CD4-positive, alpha-beta T cell (primary cell): ENCODE measurements at regions not wholly inside any gene's neighbourhood (a gene's known extent, or its start where the extent isn't known, plus 50 kb on each side); places are given as distances from the start of the nearest gene placed in this dataset.
"Not testable (repeated sequence)": the region's sequence is repeated elsewhere in the genome, so short reads cannot be mapped to it uniquely, and the experiment has no call there.

Source experiments
- ATAC-seq: fragments of 200-7000 bp; cut with Tn5 transposase; one replicate; pipeline ENCODE4 v1.10.0; 2022; ENCODE audit warnings: mild to moderate bottlenecking; ENCODE audit not compliant: poor library complexity
- CTCF ChIA-PET: fragments of 350-600 bp; sonication (Branson Sonifier 250); formaldehyde crosslinking; loops from one replicate; lab custom pipeline; 2021; ENCODE audit warnings: antibody characterized with exemption, inconsistent platforms; lab: Charles Lee
- POLR2A ChIA-PET: fragments of 350-600 bp; sonication (Branson Sonifier 250); formaldehyde crosslinking; loops from one replicate; lab custom pipeline; 2021; ENCODE audit warnings: antibody characterized with exemption, inconsistent platforms; lab: Charles Lee
- DNase-seq, 14 experiments: peaks; one replicate each; pipeline ENCODE4 v3.0.0-alpha.2; 2013 to 2020; ENCODE audit warnings: mixed read lengths in 2 of 14
- H3K27ac ChIP-seq, 2 donors: one replicate each; pipeline versions ENCODE4 v1.5.1 to v1.7.0; 2013; ENCODE audit warnings: low read length in 2 of 2, low read depth in 1 of 2, mild to moderate bottlenecking in 1 of 2
- H3K27me3 ChIP-seq, 2 experiments: 1 replicate in 1 of 2; 2 replicates in 1 of 2; pipeline versions ENCODE4 v1.6.1 to v1.7.0; 2013; ENCODE audit warnings: low read length in 2 of 2, control low read depth in 1 of 2, mild to moderate bottlenecking in 1 of 2, moderate library complexity in 1 of 2; ENCODE audit not compliant: insufficient read depth in 2 of 2, control insufficient read depth in 1 of 2
- H3K36me3 ChIP-seq: one replicate; pipeline ENCODE4 v1.6.1; 2013; ENCODE audit warnings: low read length, control low read depth; ENCODE audit not compliant: insufficient read depth
- H3K4me1 ChIP-seq: one replicate; pipeline ENCODE4 v1.6.1; 2013; ENCODE audit warnings: low read length, control low read depth; ENCODE audit not compliant: insufficient read depth
- H3K4me3 ChIP-seq: one replicate; pipeline ENCODE4 v1.5.1; 2013; ENCODE audit warnings: mild to moderate bottlenecking, low read length, moderate library complexity
- H3K9me3 ChIP-seq, 2 experiments: 1 replicate in 1 of 2; 2 replicates in 1 of 2; pipeline versions ENCODE4 v1.6.1 to v1.7.0; 2013; ENCODE audit warnings: low read length in 2 of 2, mild to moderate bottlenecking in 2 of 2, control low read depth in 1 of 2, moderate library complexity in 1 of 2; ENCODE audit not compliant: control insufficient read depth in 1 of 2, insufficient read depth in 1 of 2
- H3K27ac Mint-ChIP-seq: one replicate; pipeline ENCODE4 v1.8.0; 2020; ENCODE audit warnings: mixed read lengths
- H3K27me3 Mint-ChIP-seq: one replicate; pipeline ENCODE4 v1.8.0; 2021; ENCODE audit warnings: mixed read lengths
- H3K36me3 Mint-ChIP-seq: one replicate; pipeline ENCODE4 v1.8.0; 2021; ENCODE audit warnings: low read depth, mixed read lengths
- H3K4me1 Mint-ChIP-seq: one replicate; pipeline ENCODE4 v1.8.0; 2021; ENCODE audit warnings: low read depth, mixed read lengths
- H3K4me3 Mint-ChIP-seq: one replicate; pipeline ENCODE4 v1.8.0; 2020; ENCODE audit warnings: mild to moderate bottlenecking, mixed read lengths
- H3K9me3 Mint-ChIP-seq: one replicate; pipeline ENCODE4 v1.8.0; 2020; ENCODE audit warnings: mixed read lengths
- CTCF ChIP-seq: fragments of 200-600 bp; IDR thresholded peaks from one replicate; pipeline ENCODE4 v1.8.0; 2022; ENCODE audit warnings: antibody characterized with exemption, mild to moderate bottlenecking
- intact Hi-C, 2 experiments: fragments of 100-400 bp; cut with DNase I in 1 of 2; cut with micrococcal nuclease in 1 of 2; formaldehyde crosslinking; loops; one replicate each; pipeline versions ENCODE4 v1.15.1 to v1.9.0; 2023 to 2025; cut with DNase I, micrococcal nuclease

DNA sequence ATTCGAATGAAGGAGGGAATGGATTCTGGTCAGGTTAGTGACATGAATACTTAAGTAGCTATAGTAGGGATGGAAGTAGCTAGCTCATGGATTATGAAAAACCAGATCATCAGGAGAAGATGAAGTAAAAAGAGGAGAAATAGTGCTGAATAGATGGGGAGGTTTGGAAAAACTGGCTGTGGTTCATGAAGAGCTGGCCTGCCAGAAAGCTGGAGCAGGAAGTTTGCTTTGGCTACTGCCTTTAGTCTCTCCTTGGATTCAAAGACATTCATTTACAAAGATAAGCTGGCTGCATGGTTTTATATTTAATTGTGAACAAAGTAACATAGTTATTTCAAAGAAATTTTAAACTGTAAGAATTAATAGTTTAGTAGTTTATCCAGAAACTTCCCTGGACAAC lies 567.0 kb downstream of the RIT2 start:
- H3K9me3 ChIP-seq = no peaks in the 10 kb centered on the region
- H3K36me3 ChIP-seq = no peaks in the 10 kb centered on the region
- no peak overlapping the region for H3K27ac ChIP-seq
- no peaks in the 10 kb centered on the region for H3K27me3 ChIP-seq
- no peaks in the 10 kb centered on the region for H3K36me3 Mint-ChIP-seq
- POLR2A ChIA-PET = no interaction called here
- DNase-seq = no peak
- TF ChIP-seq CTCF = no peak
- H3K4me1 Mint-ChIP-seq = no peaks in the 10 kb centered on the region
- H3K4me1 ChIP-seq = no peaks in the 10 kb centered on the region
- CTCF ChIA-PET = no interaction called here
- intact Hi-C loops = no loop called here
- no peak overlapping the region for H3K4me3 ChIP-seq
- H3K27me3 Mint-ChIP-seq = no peaks in the 10 kb centered on the region
- H3K9me3 Mint-ChIP-seq = no peaks in the 10 kb centered on the region
- no peak overlapping the region for H3K27ac Mint-ChIP-seq
- H3K4me3 Mint-ChIP-seq = no peak overlapping the region
- ATAC-seq = no peak

GRCh38 chr18:42549596-42549995 lies 565.9 kb downstream of the RIT2 start:
- H3K9me3 Mint-ChIP-seq = no peaks in the 10 kb centered on the region
- H3K27me3 Mint-ChIP-seq = no peaks in the 10 kb centered on the region
- H3K9me3 ChIP-seq = no peaks in the 10 kb centered on the region
- no peaks in the 10 kb centered on the region for H3K4me1 Mint-ChIP-seq
- CTCF ChIA-PET = interaction anchor here (1.0 kb wide), 1 partner anchor 15 kb away, joined by 3 read pairs; no protein-coding TSS in a partner anchor
- H3K27ac ChIP-seq = no peak overlapping the region
- no peak overlapping the region for H3K27ac Mint-ChIP-seq
- no peaks in the 10 kb centered on the region for H3K27me3 ChIP-seq
- H3K36me3 Mint-ChIP-seq = no peaks in the 10 kb centered on the region
- DNase-seq = no peak
- H3K4me3 Mint-ChIP-seq = no peak overlapping the region
- no peaks in the 10 kb centered on the region for H3K36me3 ChIP-seq
- TF ChIP-seq CTCF = no peak
- intact Hi-C loops = no loop called here
- POLR2A ChIA-PET = no interaction called here
- no peak overlapping the region for H3K4me3 ChIP-seq
- no peaks in the 10 kb centered on the region for H3K4me1 ChIP-seq
- ATAC-seq = no peak

DNA sequence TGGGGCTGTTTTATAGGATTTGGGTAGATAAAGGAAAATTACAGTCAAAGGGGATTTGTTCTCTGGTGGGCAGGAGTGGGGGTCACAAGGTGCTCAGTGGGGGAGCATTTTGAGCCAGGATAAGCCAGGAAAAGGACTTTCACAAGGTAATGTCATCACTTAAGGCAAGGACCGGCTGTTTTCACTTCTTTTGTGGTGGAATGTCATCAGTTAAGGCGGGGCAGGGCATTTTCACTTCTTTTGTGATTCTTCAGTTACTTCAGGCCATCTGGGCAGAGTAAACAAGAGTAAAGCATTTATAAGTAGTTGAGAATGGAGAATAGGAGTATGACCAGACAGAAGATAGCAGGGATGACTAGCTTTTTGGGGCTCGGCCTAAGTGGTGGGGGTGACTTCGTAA lies 562.9 kb downstream of the RIT2 start:
- intact Hi-C loops, H3K27me3 Mint-ChIP-seq, CTCF ChIA-PET, DNase-seq, ATAC-seq, H3K27ac ChIP-seq, H3K4me3 ChIP-seq, H3K36me3 Mint-ChIP-seq, H3K9me3 ChIP-seq, H3K27ac Mint-ChIP-seq, POLR2A ChIA-PET, H3K4me3 Mint-ChIP-seq, H3K4me1 ChIP-seq, H3K36me3 ChIP-seq, H3K9me3 Mint-ChIP-seq, H3K27me3 ChIP-seq, H3K4me1 Mint-ChIP-seq: not testable (repeated sequence)

GRCh38 chr18:42559069-42559690 lies 556.3 kb downstream of the RIT2 start:
- Histone ChIP-seq H3K27me3 (no peaks in the 10 kb centered on the region), H3K9me3 (no peaks in the 10 kb centered on the region), H3K27ac (no peak overlapping the region), H3K4me3 (no peak overlapping the region), H3K4me1 (no peaks in the 10 kb centered on the region), H3K36me3 (no peaks in the 10 kb centered on the region)
- ChIA-PET POLR2A (no interaction called here), CTCF (no interaction called here)
- Mint-ChIP-seq H3K27ac (no peak overlapping the region), H3K27me3 (no peaks in the 10 kb centered on the region), H3K4me1 (no peaks in the 10 kb centered on the region), H3K4me3 (no peak overlapping the region), H3K9me3 (peaks cover 4% of the 10 kb centered on the region), H3K36me3 (no peaks in the 10 kb centered on the region)
- no peak for ATAC-seq
- intact Hi-C loops = no loop called here
- no peak for TF ChIP-seq CTCF
- DNase-seq = no peak
